GM19455 (cell line): ENCODE measurements at regions not wholly inside any gene's neighbourhood (a gene's known extent, or its start where the extent isn't known, plus 50 kb on each side); places are given as distances from the start of the nearest gene placed in this dataset.
"Not testable (repeated sequence)": the region's sequence is repeated elsewhere in the genome, so short reads cannot be mapped to it uniquely, and the experiment has no call there.

Source experiments
- ATAC-seq: cut with Tn5 transposase; IDR thresholded peaks from one replicate; pipeline ENCODE4 v1.9.1; 2021; ENCODE audit not compliant: unreplicated experiment

GRCh38 chr5:116779846-116780245, 205.2 kb upstream of the SEMA6A start:
- no peak for ATAC-seq

GRCh38 chr5:116778651-116779280, 204.1 kb upstream of the SEMA6A start:
- ATAC-seq: no peak

- ATAC-seq: peak; percentile 65
Observed at GRCh38 chr5:116778032-116778431, 203.4 kb upstream of the SEMA6A start.

- no peak for ATAC-seq
Observed at GRCh38 chr5:116773926-116774325, 199.3 kb upstream of the SEMA6A start.

GRCh38 chr5:116772806-116773205, 198.2 kb upstream of the SEMA6A start:
- ATAC-seq: no peak

GRCh38 chr5:116772152-116772501, 197.5 kb upstream of the SEMA6A start:
- no peak for ATAC-seq

DNA sequence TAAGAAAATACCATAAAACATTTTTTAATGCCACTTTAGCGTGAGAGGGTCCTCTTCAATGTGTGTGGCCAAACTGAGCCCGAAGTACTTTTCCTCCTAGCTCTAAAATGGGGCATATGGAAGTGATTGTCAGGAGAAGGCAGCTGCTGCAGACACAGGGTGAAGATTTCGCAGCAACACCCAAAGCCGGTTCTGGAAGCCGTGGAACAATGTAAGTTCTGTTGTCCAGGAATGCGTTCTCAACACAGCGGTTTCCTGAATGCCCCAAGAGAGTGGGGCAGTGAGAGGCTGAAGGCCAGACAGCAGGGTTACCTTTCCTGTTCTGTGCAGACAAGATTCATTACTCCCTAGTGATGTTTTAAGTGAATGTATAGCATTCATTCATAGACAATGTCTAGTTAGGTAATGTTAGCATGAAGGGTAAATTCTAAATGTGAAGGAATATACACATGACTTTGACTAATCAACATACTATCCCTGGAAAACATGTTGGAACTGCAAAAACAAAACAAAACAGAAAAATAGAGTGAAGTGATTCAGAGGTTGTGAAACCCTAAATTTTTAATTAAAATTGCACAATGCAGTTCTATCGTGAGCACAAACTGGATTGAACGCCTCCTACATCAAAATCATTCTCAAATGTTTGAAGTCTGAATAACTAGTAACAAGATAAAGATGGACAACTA, 197.0 kb upstream of the SEMA6A start:
- no peak for ATAC-seq

DNA sequence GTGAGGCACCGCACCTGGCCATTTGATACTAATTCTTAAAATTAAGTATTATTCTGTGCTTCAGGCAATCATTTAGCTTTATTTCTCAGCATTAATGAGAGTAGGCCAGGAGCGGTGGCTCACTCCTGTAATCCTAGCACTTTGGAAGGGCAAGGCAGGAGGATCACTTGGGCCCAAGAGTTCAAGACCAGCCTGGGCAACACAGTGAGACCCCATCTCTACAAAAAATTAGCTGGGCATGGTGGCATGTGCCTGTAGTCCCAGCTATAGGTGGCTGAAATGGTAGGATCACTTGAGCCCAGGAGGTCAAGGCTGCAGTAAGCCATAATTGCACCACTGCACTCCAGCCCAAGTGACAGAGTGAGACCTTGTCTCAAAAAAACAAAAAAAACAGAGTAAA, 195.3 kb upstream of the SEMA6A start:
- not testable (repeated sequence) for ATAC-seq

GRCh38 chr5:116769470-116769869, 194.8 kb upstream of the SEMA6A start:
- ATAC-seq: no peak

DNA sequence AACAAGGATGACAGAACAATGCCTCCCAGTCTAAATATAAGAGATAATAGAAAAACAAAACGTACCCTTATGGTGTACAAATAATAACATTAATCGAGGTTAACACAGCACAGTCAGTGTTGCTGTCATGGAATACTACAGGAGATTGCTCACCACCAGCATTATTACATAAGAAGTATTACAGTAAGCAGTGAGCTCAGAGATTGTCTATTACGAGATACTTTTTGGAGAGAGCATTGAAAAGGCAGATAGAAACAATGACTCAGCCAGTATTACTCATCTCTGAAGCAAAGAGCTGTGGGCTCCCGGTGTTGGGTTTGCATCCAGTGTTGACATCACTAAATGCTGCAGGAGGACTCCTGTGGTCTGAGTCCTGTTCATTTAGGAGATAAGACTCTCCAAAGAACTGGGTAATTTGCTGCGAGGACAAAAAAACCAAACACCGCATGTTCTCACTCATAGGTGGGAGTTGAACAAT, 191.9 kb upstream of the SEMA6A start:
- ATAC-seq: peak; percentile 43

DNA sequence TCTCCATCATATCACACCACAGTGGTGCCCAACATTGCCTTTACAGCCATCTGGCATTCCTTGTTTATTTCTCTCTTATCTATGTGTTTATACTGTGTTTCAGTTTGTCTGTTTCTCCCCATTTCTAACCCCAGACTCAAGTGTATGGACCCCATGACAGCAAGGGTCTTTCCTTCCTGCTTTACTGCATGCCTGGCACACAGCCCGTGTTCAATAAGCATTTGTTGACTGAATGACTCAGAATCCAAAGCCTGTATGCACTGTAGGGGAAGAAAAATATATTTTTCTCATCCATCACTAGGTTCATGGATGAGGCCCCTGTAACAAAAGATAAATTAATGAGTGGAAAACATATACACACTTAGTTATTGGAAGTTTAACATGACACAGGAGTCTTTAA, 190.8 kb upstream of the SEMA6A start:
- no peak for ATAC-seq

GRCh38 chr5:116764941-116765340, 190.3 kb upstream of the SEMA6A start:
- no peak for ATAC-seq

DNA sequence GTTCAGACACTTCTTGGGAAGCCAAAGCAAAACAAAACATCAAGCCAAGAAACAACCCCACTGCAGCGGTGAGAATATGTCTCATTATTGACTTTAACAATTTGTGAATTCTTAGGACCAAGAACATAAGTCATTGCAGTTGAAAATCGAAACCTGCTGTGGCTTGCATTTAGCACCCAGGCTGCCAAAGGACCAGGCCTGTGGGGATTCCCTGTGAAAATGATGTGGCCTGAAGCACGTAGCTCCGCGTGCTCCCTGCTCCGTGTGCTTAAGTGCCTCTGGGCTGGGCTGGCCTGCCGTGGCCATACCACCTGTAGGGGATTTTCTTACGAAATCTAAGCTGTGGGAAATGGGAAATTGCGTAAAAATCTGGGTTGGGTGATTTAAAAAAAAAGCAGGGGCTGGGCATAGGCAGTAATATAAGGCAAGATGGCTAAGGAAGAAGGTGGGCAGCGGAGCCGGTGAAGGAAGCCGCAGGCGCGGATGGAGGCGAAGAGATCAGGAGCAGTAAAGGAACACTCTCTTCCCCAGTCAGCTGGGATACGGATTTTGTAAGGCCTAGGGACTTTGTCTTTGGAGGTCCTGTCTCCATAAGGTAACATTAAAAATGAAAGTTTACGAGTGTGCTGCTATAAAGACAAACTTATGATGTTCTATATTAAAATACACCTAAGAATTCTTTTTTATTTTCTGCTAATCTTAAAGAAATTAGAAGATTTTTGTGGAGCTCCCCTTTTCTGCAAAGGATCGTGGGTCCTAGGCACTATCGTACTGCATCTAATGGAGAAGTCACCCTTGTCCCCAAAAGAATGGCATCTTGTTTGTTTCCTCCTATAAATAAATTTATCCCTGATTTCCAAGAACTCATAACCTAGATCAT, 189.6 kb upstream of the SEMA6A start:
- peak; percentile 69 for ATAC-seq

DNA sequence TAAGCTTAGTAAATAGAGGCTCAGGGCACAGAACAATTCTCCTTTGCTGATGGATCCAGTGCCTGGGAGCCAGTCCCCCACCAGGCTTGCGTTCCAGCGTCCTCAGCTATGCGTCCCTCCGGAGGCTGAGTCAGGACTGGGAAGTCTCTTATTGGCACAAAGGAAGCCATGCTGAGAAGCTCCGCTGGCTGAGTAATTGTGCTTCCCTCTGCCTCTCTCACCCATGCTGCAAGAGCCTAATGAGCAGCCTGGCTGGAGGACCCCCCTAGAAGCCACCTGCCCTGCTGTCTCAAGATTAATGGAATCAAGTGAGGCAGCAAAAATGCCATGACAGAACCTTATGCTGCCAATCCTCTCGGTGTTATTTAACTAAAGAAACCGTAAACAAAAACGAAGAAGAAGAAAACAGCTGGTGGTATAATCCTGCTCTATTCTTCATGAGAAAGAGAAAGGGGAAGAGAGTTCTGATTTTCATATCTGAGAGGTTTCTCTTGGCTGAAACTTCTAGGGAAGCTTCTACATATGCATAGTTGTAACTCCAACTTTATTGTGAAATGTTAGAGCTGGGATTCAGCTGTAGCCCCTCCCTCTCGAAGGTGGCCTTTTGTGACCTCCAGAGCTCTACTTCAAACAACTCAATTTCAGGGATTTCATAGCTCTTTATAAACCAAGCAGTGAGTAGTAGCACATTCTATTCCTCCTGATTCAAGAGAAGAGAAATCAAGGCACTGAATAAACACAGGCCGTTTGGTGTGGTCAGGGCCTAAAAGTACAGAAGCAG, 185.4 kb upstream of the SEMA6A start:
- ATAC-seq: no peak

GRCh38 chr5:116757326-116757725, 182.7 kb upstream of the SEMA6A start:
- no peak for ATAC-seq

- ATAC-seq: no peak
Observed at GRCh38 chr5:116756531-116756930, 181.9 kb upstream of the SEMA6A start.

DNA sequence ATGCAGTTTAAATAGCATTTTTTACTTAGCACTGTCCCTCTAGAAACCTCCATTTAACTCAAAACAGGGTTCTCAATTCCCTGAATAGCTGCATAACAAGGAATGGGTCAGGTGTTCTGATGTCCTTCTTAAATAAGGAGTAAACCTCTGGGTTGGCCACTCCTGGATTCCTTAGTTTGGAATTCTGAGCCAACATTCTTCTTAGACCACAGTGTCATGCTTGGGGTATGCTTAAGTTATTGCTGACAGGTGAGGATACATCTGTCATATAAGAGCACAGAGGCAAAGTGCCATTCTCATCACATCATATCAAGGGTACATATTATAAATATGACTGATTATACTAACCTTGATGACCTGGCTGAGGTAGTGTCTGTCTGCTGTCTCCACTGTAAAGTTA, 179.9 kb upstream of the SEMA6A start:
- no peak for ATAC-seq

- ATAC-seq: no peak
Observed at GRCh38 chr5:116751684-116752083, 177.1 kb upstream of the SEMA6A start.

GRCh38 chr5:116750631-116751580, 176.3 kb upstream of the SEMA6A start:
- ATAC-seq: no peak

GRCh38 chr5:116747881-116748280, 173.3 kb upstream of the SEMA6A start:
- ATAC-seq: no peak
